DOHH2 (cell line): ENCODE measurements at regions not wholly inside any gene's neighbourhood (a gene's known extent, or its start where the extent isn't known, plus 50 kb on each side); places are given as distances from the start of the nearest gene placed in this dataset.

Source experiments
- EZH2phosphoT487 ChIP-seq: fragments of 200-600 bp; sonication (generic); IDR thresholded peaks from 2 replicates; pipeline ENCODE4 v1.6.1; 2017; ENCODE audit warnings: borderline replicate concordance, mild to moderate bottlenecking, antibody characterized with exemption, low read length, moderate library complexity, mixed read lengths
- TF ChIP-seq, protein P1 (sequence below): fragments of 200-600 bp; sonication (generic); IDR thresholded peaks from one replicate; pipeline ENCODE4 v1.5.1; 2014; ENCODE audit warnings: antibody characterized with exemption, mild to moderate bottlenecking, low read depth, low read length; ENCODE audit not compliant: poor library complexity, severe bottlenecking

DNA sequence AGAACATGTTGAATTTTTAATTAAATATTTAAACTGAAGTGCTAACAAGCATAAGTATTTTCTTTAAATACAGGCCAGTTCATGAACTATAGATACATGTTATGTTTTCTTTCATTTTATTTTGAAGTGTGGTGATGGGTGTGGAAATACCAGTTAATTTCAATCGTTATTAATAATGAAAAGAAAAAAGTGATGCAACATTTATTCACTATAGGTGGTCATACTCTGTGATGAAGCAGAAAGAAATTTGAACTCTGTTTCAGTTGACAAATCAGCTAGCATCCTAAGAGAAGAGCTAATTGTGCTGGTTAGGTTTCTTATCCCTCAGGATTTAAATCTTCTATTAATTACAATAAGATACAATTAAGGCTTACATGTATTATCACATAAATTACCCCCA is 795.1 kb upstream of the DDX18 start:
- TF ChIP-seq, protein P1, sequence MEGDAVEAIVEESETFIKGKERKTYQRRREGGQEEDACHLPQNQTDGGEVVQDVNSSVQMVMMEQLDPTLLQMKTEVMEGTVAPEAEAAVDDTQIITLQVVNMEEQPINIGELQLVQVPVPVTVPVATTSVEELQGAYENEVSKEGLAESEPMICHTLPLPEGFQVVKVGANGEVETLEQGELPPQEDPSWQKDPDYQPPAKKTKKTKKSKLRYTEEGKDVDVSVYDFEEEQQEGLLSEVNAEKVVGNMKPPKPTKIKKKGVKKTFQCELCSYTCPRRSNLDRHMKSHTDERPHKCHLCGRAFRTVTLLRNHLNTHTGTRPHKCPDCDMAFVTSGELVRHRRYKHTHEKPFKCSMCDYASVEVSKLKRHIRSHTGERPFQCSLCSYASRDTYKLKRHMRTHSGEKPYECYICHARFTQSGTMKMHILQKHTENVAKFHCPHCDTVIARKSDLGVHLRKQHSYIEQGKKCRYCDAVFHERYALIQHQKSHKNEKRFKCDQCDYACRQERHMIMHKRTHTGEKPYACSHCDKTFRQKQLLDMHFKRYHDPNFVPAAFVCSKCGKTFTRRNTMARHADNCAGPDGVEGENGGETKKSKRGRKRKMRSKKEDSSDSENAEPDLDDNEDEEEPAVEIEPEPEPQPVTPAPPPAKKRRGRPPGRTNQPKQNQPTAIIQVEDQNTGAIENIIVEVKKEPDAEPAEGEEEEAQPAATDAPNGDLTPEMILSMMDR, result no peak
- TF ChIP-seq EZH2phosphoT487, result no peak
